ENCODE measurements at regions not wholly inside any gene's neighbourhood (a gene's known extent, or its start where the extent isn't known, plus 50 kb on each side); places are given as distances from the start of the nearest gene placed in this dataset.
A peak's percentile ranks its signal among the peaks of the same experiment; 100 is the strongest.
"Not testable (repeated sequence)": the region's sequence is repeated elsewhere in the genome, so short reads cannot be mapped to it uniquely, and the experiment has no call there.

- DNase-seq = no peak
Measured at GRCh38 chr10:31124852-31125251, 93.2 kb upstream of the ZNF438 start.

- DNase-seq = no peak
Measured at GRCh38 chr10:31125789-31126188, 94.1 kb upstream of the ZNF438 start.

GRCh38 chr10:31126593-31126992, 94.9 kb upstream of the ZNF438 start:
- DNase-seq = no peak

- no peak for DNase-seq
Measured at GRCh38 chr10:31128536-31128935, 96.9 kb upstream of the ZNF438 start.

GRCh38 chr10:31129271-31129670, 97.6 kb upstream of the ZNF438 start:
- DNase-seq = no peak

GRCh38 chr10:31129880-31130405, 98.3 kb upstream of the ZNF438 start:
- DNase-seq = no peak

- no peak for DNase-seq
Measured at GRCh38 chr10:31130406-31130805, 98.7 kb upstream of the ZNF438 start.

GRCh38 chr10:31131251-31131650, 99.6 kb upstream of the ZNF438 start:
- DNase-seq = no peak

- DNase-seq = no peak
Measured at GRCh38 chr10:31132681-31133244, 101.1 kb upstream of the ZNF438 start.

GRCh38 chr10:31133251-31133791, 101.7 kb upstream of the ZNF438 start:
- no peak for DNase-seq

GRCh38 chr10:31133792-31134310, 102.2 kb upstream of the ZNF438 start:
- peak; percentile 20 for DNase-seq

- peak; percentile 14 for DNase-seq
Measured at GRCh38 chr10:31134311-31134952, 102.8 kb upstream of the ZNF438 start.

- DNase-seq = no peak
Measured at GRCh38 chr10:31135171-31135570, 103.5 kb upstream of the ZNF438 start.

GRCh38 chr10:31135791-31136190, 104.1 kb upstream of the ZNF438 start:
- not testable (repeated sequence) for DNase-seq

GRCh38 chr10:31136386-31136785, 104.7 kb upstream of the ZNF438 start:
- no peak for DNase-seq

- DNase-seq = no peak
Measured at GRCh38 chr10:31136930-31137885, 105.5 kb upstream of the ZNF438 start.

GRCh38 chr10:31138026-31138553, 106.4 kb upstream of the ZNF438 start:
- DNase-seq = no peak

GRCh38 chr10:31139497-31139896, 107.8 kb upstream of the ZNF438 start:
- DNase-seq = no peak

GRCh38 chr10:31140716-31141115, 109.1 kb upstream of the ZNF438 start:
- DNase-seq = no peak

GRCh38 chr10:31142026-31142425, 110.4 kb upstream of the ZNF438 start:
- DNase-seq = peak; percentile 12

- DNase-seq = no peak
Measured at GRCh38 chr10:31143331-31143935, 111.8 kb upstream of the ZNF438 start.

- DNase-seq = no peak
Measured at GRCh38 chr10:31145986-31146385, 114.3 kb upstream of the ZNF438 start.
